Erythroblast (primary cell): ENCODE measurements at regions not wholly inside any gene's neighbourhood (a gene's known extent, or its start where the extent isn't known, plus 50 kb on each side); places are given as distances from the start of the nearest gene placed in this dataset.

Source experiments
- GATA1 ChIP-seq: IDR thresholded peaks from 2 replicates; pipeline ENCODE4 v1.6.1; 2011; ENCODE audit warnings: low read depth, mild to moderate bottlenecking, control low read depth, low read length, moderate library complexity
- POLR2A ChIP-seq: IDR thresholded peaks from 2 replicates; pipeline ENCODE4 v1.6.1; 2011; ENCODE audit warnings: mild to moderate bottlenecking, low read length

DNA sequence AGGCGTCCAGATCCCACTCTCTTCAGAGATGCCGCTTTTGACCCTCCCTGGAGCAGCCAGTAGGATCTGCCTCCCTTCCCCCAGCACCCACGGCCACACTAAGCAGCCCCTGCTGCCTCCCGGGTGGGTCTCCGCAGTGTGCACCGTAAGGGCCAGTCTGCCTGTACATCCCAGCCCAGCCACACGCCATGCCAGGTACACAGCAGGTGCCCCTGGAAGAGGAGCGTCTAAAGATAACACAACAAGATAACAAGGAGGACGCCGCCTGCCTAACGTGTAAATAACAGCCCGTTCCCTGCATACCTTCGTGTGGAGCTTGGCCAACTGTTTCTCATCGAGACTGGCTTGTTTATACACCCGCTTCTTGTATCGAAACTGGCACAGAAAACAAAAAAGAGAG, 139.4 kb downstream of the SHANK2 start:
- TF ChIP-seq POLR2A = no peak
- TF ChIP-seq GATA1 = no peak
